Suprapubic skin (tissue), 3 donors: ENCODE measurements at regions not wholly inside any gene's neighbourhood (a gene's known extent, or its start where the extent isn't known, plus 50 kb on each side); places are given as distances from the start of the nearest gene placed in this dataset.

Experiments
- CTCF ChIP-seq, 2 donors: fragments of 200-600 bp in 1 of 2; fragments of 450-650 bp in 1 of 2; sonication (generic) in 1 of 2; IDR thresholded peaks; one replicate each; pipeline ENCODE4 v1.5.1; 2016 to 2019; ENCODE audit warnings: antibody characterized with exemption in 2 of 2, mild to moderate bottlenecking in 1 of 2, moderate library complexity in 1 of 2
- EP300 ChIP-seq: sonication (generic); formaldehyde crosslinking; IDR thresholded peaks from one replicate; pipeline ENCODE4 v1.6.1; 2017; ENCODE audit warnings: antibody characterized with exemption
- POLR2A ChIP-seq, 2 donors: fragments of 450-650 bp; IDR thresholded peaks; one replicate each; pipeline ENCODE4 v1.6.1; 2017; ENCODE audit warnings: antibody characterized with exemption in 2 of 2, mild to moderate bottlenecking in 2 of 2, moderate library complexity in 2 of 2

- TF ChIP-seq EP300 (no peak), POLR2A (IDR thresholded peaks at IDR 0.05) (no peak), CTCF (IDR thresholded peaks at IDR 0.05) (no peak)
These were observed 74.9 kb downstream of the TNFAIP3 start for GRCh38 chr6:137941995-137942394.
